Medulla oblongata (tissue), 1 donor: ENCODE measurements at regions not wholly inside any gene's neighbourhood (a gene's known extent, or its start where the extent isn't known, plus 50 kb on each side); places are given as distances from the start of the nearest gene placed in this dataset.
A peak's percentile ranks its signal among the peaks of the same experiment; 100 is the strongest.
"Not testable (repeated sequence)": the region's sequence is repeated elsewhere in the genome, so short reads cannot be mapped to it uniquely, and the experiment has no call there.

Source experiments
- DNase-seq: peaks from one replicate; pipeline ENCODE4 v3.0.0-alpha.2; 2015; ENCODE audit errors: extremely low spot score

DNA sequence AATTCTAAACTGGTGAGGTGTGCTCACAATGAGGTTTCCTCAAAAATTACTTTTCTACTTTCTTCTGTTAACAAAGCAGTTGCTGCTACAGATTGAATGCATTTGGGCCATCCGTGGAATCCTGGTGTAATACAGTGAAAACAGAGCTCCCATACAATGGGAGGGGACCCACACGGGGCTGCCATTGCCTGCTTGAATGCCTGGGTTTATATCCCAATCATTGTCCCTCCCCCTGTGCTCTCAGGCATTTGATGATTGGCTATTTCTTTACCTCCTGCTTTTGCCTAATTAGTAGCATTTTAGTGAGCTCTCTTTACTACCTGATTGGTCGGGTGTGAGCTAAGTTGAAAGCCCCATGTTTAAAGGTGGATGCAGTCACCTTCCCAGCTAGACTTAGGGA, 52.9 kb upstream of the CSF1 start:
- DNase-seq: not testable (repeated sequence)

- DNase-seq: not testable (repeated sequence)
These were observed 54.7 kb upstream of the CSF1 start for GRCh38 chr1:109855986-109856385.

DNA sequence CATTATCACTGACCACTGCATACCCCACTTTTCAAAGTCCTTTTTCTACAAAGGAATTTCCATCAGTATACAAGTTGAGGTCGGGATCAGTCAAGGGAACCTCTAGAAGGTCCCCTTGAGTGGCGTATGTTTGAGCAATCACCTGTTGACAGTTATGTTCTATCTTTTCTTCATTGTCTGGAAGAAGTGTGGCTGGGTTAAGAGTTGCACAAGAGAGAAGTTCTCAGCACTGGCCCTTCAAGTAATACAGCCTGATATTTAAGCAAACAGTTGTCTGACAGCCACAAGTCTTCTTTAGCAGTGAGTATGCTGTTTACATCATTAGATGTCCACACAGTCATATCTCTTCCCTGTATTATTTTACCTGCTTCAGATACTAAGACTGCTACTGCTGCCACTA, 56.7 kb upstream of the CSF1 start:
- not testable (repeated sequence) for DNase-seq

DNA sequence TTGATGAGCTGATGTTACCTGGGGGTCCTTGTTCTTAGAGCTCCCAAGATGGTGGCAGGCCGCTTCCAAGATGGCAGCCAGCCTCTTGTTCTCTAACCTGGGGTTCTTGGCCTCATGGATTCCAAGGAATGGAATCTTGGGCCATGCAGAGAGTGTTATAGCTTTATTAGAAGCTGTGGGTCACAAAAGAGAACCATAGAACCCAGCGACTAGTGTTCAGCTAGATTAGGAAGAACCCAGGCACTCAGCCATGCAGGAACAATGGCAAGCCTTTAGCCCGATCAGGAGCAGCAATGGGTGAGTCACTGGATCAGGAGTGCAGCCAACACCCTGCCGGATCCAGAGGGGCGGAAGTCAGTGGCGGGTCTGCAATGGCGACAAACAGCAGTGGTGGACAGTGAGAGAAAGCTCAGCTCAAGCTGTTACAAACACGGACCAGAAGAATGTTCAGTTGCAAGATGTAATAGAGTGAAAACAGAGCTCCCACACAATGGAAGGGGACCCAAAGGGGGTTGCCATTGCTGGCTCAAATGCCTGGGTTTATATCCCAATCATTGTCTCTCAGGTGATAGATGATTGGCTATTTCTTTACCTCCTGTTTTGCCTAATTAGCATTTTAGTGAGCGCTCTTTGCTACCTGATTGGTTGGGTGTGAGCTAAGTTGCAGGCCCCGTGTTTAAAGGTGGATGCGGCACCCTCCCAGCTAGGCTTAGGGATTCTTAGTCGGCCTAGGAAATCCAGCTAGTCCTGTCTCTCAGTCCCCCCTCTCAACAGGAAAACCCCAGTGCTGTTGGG, 58.2 kb upstream of the CSF1 start:
- DNase-seq: peak; percentile 69

- no peak for DNase-seq
These were observed 59.8 kb upstream of the CSF1 start for GRCh38 chr1:109850827-109851226.

DNA sequence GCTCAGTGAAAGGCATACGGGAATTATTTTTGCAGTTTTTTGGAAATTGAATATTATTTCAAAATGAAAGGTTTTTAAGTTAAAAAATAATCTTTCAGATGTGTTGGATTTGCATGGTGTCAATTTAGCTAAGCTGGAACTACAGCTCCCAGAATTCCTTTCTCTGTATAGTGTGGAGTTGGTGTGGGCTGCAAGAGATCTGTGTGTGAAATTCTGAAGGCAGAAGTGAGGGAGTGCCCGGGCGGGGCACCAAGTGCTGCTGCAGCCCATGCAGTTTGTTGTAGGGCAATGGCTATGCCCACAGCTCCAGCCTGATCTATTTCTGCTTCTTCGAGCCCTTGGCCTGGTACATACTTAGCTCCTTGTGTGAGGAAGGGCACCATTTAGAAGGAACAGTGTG, 60.5 kb upstream of the CSF1 start:
- DNase-seq: no peak

DNA sequence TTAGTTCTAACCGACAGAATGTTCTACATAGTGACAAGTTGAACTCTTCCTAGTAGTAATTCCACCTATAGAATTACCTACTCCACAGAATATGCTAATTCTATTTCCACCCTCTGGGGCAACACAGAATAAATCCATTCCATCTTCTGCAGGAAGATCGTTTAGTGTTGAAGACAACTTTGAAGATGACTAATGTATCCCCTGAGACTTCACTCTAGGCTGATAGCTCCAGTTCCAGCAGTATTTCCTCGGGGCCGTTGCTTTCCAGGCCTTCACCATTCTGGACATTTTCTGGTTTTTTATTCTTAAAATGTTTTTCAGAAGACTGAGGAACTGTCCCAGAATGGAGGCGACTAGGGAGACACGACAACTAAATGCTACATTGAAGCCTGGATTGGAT, 61.0 kb upstream of the CSF1 start:
- no peak for DNase-seq

- DNase-seq: no peak
These were observed 63.4 kb upstream of the CSF1 start for GRCh38 chr1:109847251-109847650.

GRCh38 chr1:109846846-109847245, 63.8 kb upstream of the CSF1 start:
- no peak for DNase-seq

DNA sequence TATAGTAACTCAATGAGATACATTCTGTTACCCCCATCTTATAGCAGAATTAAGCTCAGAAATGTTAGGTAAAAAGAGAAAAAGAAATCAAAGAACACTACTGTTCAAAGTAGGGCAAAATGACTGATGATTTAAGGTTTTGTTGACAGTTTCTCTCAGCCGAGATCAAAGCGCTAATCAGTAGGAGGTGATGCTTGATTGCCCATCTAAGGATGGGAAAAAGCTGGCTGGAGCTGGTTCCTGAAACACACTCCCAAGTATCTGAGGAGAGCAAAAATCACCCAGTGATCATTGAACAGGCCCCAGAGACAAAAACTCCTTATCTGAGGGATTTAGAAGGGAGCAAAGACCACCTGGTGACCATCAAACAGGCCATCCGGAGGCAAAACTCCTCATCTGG, 64.5 kb upstream of the CSF1 start:
- no peak for DNase-seq

DNA sequence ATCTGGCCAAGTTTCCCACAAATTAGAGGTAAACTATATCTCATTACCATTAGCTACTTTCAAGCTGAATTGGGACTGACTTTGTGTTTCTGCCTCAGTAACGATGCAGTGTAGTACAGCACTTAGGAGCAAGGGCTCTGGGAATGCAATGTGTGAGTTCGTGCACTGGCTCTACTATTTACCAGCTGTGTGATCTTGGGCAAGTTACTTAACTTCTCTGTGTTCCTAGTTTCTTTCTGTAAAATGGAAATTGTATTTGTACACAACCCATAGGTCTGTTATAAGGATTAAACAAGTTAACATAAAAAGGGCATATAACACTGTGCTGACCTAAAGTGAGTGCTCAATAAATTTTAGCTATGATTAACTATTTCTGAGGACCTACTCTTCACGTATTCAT, 65.0 kb upstream of the CSF1 start:
- DNase-seq: no peak

- DNase-seq: no peak
These were observed 66.0 kb upstream of the CSF1 start for GRCh38 chr1:109844609-109845008.

DNA sequence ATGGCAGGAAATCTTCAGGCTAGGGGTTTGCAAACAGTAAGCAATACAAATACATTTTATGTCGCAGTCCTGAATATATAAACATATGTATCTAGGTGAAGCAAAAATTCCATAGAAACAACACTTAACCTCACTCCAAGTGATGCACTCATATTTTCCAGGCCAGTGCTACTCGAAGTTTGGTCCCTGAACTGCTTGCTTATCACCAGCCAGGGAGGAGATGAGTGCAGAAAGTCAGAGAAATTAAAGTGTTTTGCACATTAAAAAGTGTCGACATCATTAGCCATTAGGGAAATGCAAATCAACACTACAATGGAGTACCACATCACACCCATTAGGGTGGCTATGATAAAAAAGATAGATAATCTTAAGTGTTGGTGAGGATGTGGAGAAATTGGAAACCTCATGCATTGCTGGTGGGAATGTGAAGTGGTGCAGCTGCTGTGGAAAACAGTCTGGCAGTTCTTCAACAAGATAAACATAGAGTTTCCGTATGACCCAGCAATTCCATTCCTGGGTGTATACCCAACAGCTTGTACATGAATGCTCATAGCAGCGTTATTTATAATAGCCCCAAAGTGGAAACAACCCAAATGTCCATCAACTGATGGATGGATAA, 70.5 kb upstream of the CSF1 start:
- DNase-seq: no peak

- not testable (repeated sequence) for DNase-seq
These were observed 71.4 kb upstream of the CSF1 start for GRCh38 chr1:109839276-109839675.

DNA sequence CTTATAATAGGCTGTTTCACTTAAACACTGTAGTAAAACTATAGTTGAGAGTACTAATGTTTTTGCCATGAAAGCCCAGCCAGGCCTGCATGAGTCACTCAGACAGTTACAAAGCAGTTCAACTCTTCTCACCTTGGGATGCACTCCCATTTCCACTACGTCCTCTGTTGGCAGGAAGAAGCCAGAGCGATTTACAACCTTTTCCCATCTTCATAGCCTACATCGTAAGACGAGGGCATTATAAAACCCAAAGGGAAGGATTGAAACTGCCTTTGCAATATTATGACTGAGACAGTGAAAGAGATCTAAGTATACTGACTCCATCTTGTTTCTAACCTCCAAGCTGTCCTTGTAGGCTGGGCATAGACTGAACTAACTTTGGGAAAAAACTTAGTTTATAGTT, 71.8 kb upstream of the CSF1 start:
- DNase-seq: no peak

GRCh38 chr1:109837852-109838570, 72.6 kb upstream of the CSF1 start:
- DNase-seq: no peak

- DNase-seq: not testable (repeated sequence)
These were observed 71.9 kb upstream of the EPS8L3 start for GRCh38 chr1:109835645-109836044.

GRCh38 chr1:109834951-109835350, 71.2 kb upstream of the EPS8L3 start:
- no peak for DNase-seq

DNA sequence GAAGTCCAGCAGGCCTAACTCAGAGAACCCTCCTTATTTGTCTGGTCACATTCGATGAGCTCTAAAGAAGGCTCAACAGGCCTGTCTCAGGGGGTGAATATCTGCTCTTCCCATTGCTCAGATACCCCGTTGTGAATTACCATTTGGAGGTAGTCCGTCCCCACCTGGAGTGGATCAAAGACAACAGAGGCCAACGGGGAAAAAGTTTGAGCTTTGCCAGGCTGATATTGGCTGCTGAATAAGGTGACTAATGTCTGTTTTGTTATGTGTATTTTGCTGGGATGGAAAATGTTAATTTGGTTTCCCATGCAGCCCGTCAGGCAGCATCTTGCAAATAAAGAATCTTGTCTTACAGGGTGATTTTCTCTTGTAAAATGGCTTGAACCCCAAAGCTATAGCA, 69.2 kb upstream of the EPS8L3 start:
- DNase-seq: no peak

- no peak for DNase-seq
These were observed 65.2 kb upstream of the EPS8L3 start for GRCh38 chr1:109828756-109829505.

- no peak for DNase-seq
These were observed 64.3 kb upstream of the EPS8L3 start for GRCh38 chr1:109827986-109828385.

DNA sequence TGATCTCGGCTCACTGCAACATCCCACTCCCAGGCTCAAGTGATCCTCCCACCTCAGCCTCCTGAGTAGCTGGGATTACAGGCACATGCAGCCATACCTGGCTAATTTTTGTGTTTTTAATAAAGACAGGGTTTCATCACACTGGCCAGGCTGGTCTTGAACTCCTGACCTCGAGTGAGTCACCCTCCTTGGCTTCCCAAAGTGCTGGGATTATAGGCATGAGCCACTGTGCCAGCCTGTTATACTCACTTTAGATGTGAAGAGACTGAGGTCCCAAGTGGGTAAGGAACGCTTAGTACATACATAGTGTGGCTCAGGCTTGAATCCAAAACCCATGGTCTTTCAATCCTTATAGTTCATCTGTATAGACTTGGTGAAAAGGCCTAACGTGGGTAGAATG, 63.7 kb upstream of the EPS8L3 start:
- no peak for DNase-seq
